Ovary (tissue), 3 donors: ENCODE measurements at regions not wholly inside any gene's neighbourhood (a gene's known extent, or its start where the extent isn't known, plus 50 kb on each side); places are given as distances from the start of the nearest gene placed in this dataset.

Experiments used
- CTCF ChIP-seq, 3 donors: fragments of 450-650 bp in 2 of 3; fragments of 200-600 bp in 1 of 3; IDR thresholded peaks; one replicate each; pipeline versions ENCODE4 v1.5.1 to v1.8.0; 2016 to 2022; ENCODE audit warnings: antibody characterized with exemption in 3 of 3, mild to moderate bottlenecking in 1 of 3
- POLR2A ChIP-seq: fragments of 450-650 bp; IDR thresholded peaks from one replicate; pipeline ENCODE4 v1.6.1; 2017; ENCODE audit warnings: antibody characterized with exemption, mild to moderate bottlenecking, moderate library complexity
- donor health status: DM: no; HTN: no; CAD: no.

DNA sequence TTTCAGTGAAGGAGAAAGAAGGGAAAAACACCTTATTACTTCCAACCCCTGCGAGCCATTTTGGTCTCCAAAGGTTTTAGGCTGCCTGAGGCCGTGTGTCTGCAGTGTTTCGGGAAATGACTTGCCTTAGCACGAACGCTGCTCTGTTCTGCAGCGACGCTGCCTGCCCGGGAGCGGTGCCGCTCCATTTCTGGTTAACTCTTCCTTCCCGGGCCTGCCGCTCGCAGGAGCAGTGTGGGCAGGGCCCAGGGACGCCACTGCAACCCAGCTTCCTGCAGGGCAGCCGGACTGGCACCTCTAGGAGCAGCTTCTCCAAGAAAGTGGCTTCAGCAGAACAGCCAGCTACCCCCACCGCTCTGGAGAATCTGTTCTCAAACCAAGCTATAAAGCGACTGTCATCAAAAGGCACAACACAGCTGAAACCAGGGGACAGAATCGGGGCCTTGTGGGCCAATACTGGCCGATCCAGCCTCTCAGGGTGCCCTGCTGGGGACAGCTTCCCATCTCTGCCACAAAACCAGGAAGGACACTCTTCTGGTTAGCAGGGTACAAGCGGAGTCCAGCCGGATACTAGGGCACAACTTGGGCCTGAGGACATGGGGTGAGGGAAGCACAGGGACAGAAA is 72.2 kb downstream of the KCTD15 start:
- TF ChIP-seq CTCF (IDR thresholded peaks at IDR 0.05) (no peak), POLR2A (no peak)
